HL-60/S4 (cell line): ENCODE measurements at regions not wholly inside any gene's neighbourhood (a gene's known extent, or its start where the extent isn't known, plus 50 kb on each side); places are given as distances from the start of the nearest gene placed in this dataset.

Source experiments
- in situ Hi-C: fragments of 300-500 bp; cut with MboI; formaldehyde crosslinking; loops from 2 replicates; pipeline ENCODE4 v1.14.3; 2022; ENCODE audit warnings: low sequenced_read_pairs

GRCh38 chr1:234908571-234908970 lies 220.1 kb downstream of the TOMM20 start:
- in situ Hi-C loops: no loop called here

- in situ Hi-C loops: no loop called here
Measured at GRCh38 chr1:234907940-234908405, 220.7 kb downstream of the TOMM20 start.

- in situ Hi-C loops: no loop called here
Measured at GRCh38 chr1:234907208-234907939, 221.3 kb downstream of the TOMM20 start.

GRCh38 chr1:234906654-234907053 lies 222.0 kb downstream of the TOMM20 start:
- in situ Hi-C loops: no loop called here

GRCh38 chr1:234902774-234903547 lies 225.7 kb downstream of the TOMM20 start:
- in situ Hi-C loops: no loop called here

- in situ Hi-C loops: no loop called here
Measured at GRCh38 chr1:234901491-234902049, 227.1 kb downstream of the TOMM20 start.

GRCh38 chr1:234900595-234900994 lies 228.0 kb downstream of the TOMM20 start:
- in situ Hi-C loops: no loop called here

- in situ Hi-C loops: no loop called here
Measured at GRCh38 chr1:234899730-234900072, 228.9 kb downstream of the TOMM20 start.

GRCh38 chr1:234899041-234899729 lies 229.5 kb downstream of the TOMM20 start:
- in situ Hi-C loops: no loop called here

GRCh38 chr1:234898455-234899033 lies 230.1 kb downstream of the TOMM20 start:
- in situ Hi-C loops: no loop called here

GRCh38 chr1:234897754-234898454 lies 230.7 kb downstream of the TOMM20 start:
- in situ Hi-C loops: no loop called here

- in situ Hi-C loops: no loop called here
Measured at GRCh38 chr1:234897390-234897749, 231.3 kb downstream of the TOMM20 start.

GRCh38 chr1:234896477-234897389 lies 231.9 kb downstream of the TOMM20 start:
- in situ Hi-C loops: no loop called here

- in situ Hi-C loops: no loop called here
Measured at GRCh38 chr1:234893725-234894630, 234.7 kb downstream of the TOMM20 start.

- in situ Hi-C loops: no loop called here
Measured at GRCh38 chr1:234893359-234893724, 235.3 kb downstream of the TOMM20 start.

GRCh38 chr1:234892642-234893041 lies 236.0 kb downstream of the TOMM20 start:
- in situ Hi-C loops: no loop called here

GRCh38 chr1:234891427-234891826 lies 237.2 kb downstream of the TOMM20 start:
- in situ Hi-C loops: no loop called here

- in situ Hi-C loops: loop anchor here (10.0 kb wide), 1 partner anchor 195 kb away; no protein-coding TSS in a partner anchor
Measured at GRCh38 chr1:234889643-234890042, 239.0 kb downstream of the TOMM20 start.
